Hematopoietic multipotent progenitor cell treated with erythropoietin and hydrocortisone succinate and interleukin-3 and kit ligand, for 15 days (in vitro differentiated cells): ENCODE measurements at regions not wholly inside any gene's neighbourhood (a gene's known extent, or its start where the extent isn't known, plus 50 kb on each side); places are given as distances from the start of the nearest gene placed in this dataset.

ENCODE experiments used
- DNase-seq: peaks from one replicate; pipeline ENCODE4 v3.0.0-alpha.2; 2015; ENCODE audit warnings: low spot score

GRCh38 chr5:14017904-14018303 is 73.4 kb upstream of the DNAH5 start:
- no peak for DNase-seq

- no peak for DNase-seq
These were observed 72.1 kb upstream of the DNAH5 start for GRCh38 chr5:14016549-14016948.

GRCh38 chr5:14011089-14012020 is 66.9 kb upstream of the DNAH5 start:
- peak; percentile 14 for DNase-seq

- DNase-seq: no peak
These were observed 65.1 kb upstream of the DNAH5 start for GRCh38 chr5:14009575-14009974.

GRCh38 chr5:14008819-14009311 is 64.4 kb upstream of the DNAH5 start:
- no peak for DNase-seq

- no peak for DNase-seq
These were observed 62.5 kb upstream of the DNAH5 start for GRCh38 chr5:14006823-14007520.

GRCh38 chr5:14004598-14005394 is 60.3 kb upstream of the DNAH5 start:
- DNase-seq: no peak

GRCh38 chr5:14003936-14004335 is 59.4 kb upstream of the DNAH5 start:
- DNase-seq: no peak

GRCh38 chr5:14003513-14003912 is 59.0 kb upstream of the DNAH5 start:
- no peak for DNase-seq

- DNase-seq: no peak
These were observed 53.8 kb upstream of the DNAH5 start for GRCh38 chr5:13998254-13998653.

GRCh38 chr5:13997514-13997913 is 53.0 kb upstream of the DNAH5 start:
- no peak for DNase-seq

- no peak for DNase-seq
These were observed 50.2 kb upstream of the DNAH5 start for GRCh38 chr5:13994621-13995253.
